GM19467 (cell line): ENCODE measurements at regions not wholly inside any gene's neighbourhood (a gene's known extent, or its start where the extent isn't known, plus 50 kb on each side); places are given as distances from the start of the nearest gene placed in this dataset.

Experiments used
- ATAC-seq: cut with Tn5 transposase; IDR thresholded peaks from one replicate; pipeline ENCODE4 v1.9.1; 2021; ENCODE audit warnings: mild to moderate bottlenecking, moderate library complexity; ENCODE audit not compliant: unreplicated experiment

DNA sequence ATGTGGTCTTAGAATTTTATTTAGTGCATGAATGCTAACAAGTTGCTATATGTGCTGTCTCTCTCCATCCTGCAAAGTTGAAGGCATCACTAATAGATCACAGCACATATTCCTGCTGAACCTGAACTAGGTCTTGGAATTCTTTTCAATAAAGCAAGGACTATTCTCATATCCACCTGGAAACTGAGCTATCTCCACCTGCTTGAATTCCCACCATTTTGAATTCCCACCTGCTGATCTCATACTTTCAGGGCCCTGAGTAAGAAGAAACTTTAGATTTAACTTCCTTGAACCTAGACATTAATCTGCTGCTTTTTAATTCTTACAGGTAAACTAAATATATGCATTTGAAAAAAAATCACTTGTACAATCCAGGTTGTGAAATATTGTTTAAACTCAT, 445.3 kb upstream of the CCL2 start:
- no peak for ATAC-seq

DNA sequence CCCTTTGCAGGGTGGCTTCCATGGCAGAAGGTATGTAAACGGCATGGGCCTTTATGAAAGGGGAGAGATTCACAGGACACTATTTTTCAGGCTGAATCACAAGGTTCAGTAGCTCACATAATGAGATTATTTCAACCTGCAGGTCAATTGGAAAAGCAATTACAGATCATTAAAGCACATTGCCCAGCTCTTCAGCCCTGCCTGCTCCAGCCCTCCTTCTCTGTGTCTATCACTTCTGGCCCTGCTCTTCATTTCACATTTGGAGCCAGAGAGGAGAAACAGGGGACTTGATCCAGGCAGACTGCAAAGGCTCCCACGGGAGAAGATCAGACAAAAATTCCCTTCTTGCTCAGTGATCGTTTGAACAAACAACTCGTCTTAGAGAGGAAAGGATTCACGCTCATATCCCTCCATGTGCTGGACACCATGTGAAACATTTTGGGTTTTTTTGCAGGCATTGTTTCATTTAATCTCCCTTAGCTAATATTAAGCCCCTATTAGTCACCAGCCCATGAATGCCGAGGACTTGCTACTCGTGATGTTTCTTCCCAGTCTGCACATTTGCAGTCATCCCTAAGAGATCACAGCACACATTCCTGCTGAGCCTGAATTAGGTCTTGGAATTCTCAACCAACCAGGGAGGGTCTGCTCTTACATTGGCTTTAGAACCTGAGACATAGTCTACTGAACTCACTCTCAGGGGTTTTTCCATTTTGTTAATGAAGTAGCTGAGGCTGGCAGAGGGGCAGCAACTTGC, 443.9 kb upstream of the CCL2 start:
- ATAC-seq = no peak

DNA sequence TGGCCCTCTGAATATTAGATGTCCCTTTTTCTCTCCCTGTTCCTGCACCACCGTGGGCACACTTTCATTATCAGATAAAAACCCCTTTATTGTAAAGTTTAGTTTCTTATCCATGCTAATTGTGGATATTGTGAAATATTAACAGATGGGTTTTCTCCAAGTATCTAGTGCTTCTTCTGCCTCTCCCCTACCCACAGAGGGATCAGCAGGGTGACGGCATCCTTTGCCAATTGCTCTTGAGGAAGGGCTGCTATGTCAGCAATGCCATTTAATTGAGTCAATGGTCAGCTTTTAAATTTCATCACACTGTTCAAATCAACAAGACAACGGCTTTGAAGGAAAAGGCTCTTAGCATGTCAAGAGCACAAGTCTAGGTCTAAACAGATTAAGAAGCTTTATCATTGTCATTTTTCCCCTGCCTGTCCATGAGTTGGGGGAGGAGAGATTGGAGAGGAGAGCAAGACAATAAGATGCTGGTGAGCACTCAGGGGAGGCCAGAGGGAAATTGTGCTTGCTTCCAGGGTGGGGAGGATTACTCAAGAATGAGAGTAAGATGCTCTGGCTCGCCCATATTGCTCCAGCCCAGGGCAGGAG, 443.0 kb upstream of the CCL2 start:
- no peak for ATAC-seq

DNA sequence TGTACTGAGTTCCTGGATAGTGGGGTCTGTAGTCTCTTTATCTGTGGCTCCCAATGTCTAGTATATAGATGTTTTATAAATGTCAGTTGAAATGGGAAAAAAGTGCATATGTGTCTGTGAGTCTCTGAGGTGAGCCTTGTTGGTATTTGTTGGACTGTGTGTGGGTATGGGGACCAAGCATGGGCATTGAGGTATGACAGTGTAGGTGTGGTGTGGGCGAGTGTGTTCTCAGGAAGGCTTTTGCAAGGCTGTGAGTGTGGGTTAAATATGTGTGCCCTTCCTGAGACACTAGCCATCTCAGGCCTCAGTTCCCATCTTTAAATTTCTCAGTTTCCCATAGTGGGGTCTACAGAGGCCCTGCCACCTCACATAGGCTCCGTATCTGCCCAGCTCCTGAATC, 440.2 kb upstream of the CCL2 start:
- no peak for ATAC-seq

DNA sequence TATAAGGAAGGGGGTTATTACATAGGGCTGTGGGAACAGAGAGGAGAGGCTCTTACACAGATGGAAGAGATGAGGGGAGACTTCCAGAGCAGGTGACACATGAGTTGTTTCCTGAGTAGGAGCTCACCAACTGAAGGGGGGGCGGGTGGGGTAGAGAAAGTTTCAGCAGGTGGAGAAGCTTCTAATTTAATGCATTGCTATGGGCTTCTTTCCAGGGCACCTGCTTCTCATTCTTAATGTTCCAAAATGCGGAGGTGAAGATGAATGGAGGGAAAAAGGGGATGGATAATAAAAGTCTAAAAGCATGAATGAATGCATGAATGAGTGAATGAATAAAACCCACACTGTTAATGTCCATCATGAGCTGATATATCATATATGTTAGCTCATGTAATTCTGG, 439.0 kb upstream of the CCL2 start:
- ATAC-seq = no peak

DNA sequence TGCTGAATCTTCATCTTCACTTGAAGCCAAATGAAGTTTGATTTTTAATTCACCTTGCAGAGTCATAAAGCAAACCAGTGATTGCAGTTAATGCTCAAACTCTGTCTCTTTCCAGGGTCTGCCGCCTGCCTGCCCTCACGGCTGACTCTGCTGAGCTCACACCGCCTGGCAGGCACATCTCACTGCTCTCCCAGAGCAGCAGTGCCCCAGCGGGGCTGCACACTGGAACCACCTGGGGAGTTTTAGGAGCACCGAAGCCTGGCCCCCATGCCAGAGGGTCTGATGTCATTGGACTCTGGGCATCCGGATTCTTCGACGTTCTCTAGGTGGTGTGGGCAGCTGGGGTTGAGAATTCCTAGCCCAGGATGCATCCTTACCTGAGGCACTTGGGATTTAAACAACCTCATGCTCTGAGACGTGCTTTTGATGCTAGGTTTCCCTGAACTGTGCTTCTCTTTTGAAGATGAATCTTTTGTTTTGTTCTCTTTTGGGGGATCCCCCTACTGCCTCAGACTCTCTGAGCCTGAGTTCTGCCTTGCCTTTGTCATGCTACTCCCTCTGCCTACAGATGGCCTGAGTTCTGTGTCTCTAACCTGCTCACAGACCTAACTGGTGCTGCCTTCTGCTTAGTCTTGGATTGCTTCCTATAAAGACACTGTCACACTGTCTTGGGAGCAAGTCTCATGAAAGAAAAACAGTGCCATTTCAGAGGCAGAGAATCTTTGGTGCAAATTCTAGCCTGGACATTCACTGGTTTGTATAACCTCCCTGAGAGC, 438.1 kb upstream of the CCL2 start:
- no peak for ATAC-seq

DNA sequence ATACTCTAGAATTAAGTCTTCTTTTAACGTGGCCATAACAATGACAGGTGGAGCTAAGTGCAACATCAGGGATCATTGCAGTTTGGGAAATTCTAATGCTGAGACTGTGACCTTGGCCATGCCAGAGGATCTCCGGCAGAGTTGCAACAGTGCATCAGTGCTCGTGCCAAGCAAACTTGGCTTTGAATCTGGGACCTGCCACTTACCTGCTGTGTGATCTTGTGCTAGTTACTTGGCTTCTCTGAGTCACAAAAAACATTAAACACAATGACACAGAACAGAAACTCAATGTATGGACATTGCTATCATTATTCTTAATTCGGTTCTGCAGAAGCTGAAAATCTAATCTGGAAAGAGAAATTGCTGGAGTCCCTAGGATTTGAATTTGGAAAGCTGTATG, 435.5 kb upstream of the CCL2 start:
- no peak for ATAC-seq

DNA sequence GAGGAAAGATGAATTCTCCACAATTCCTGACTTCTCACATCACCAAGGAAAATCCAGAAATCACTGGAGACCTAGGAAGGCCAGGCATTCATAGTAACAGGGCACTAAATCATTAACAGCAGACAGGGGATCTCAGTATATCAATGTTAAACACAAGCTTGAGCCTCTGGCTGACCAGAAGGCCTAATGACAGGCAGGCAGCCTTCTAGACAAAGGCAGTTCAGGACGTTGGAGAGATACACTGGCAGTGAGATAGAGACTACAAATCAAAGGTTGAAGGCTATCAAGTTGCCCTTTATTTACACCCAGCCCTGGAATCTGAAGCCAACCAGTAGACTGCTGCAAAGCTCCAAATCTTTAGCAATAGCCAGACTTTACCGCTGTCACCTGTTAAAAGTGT, 422.8 kb upstream of the CCL2 start:
- ATAC-seq = no peak

DNA sequence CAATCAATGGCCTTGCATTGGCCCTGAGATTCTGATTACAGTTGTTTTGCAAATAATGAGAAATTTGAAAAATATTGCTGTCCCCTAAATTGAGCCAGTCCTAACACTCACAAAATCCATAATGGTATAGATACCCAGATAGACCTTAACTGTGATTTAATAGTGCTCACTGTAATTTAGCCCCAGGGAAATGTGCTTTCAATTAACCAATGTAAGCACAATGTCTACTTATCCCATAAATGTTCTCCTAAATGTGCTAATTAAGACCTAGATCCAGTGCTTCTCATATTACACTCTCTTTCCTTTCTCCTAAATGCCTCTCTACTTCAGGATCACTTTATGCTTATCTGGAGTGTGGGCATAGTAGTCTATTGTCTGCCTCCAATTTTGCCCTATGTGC, 417.8 kb upstream of the CCL2 start:
- ATAC-seq = no peak

DNA sequence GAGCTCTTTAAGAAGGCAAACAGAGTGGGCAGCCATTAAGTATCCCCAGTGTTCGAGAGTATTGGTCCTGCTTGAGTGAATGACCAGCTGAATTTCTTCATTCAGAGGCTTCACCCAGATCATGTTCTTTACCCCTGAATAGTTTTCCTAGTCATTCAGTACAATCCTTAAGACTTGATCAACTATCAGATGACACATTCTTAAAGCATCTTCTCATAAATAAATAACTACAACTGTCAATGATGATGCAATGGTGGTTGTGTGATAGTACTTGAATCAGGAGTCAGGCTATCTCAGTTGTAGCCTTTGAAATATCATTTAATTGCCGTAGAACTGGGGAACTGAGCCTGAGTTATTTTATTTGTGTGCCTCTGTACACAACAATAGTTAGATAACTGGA, 416.8 kb upstream of the CCL2 start:
- no peak for ATAC-seq

DNA sequence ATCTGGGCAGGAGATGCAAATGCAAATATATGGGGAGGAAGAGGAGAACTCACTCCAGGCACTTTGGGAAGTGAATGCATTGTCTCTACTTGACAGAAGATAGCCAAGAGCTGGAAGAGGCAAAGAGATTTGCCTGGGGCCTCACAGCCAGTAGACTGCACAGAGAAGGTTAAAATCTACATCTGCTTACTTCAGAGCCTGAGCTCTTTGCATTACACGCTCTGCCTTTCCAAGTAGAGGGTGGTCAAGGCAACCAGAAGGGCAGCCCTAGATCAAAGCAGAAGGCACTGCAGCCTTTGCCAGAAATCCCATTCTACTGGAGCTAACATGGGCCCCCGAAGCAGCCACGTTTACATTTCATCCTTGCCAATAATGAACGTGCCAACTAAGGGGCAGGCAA, 407.2 kb upstream of the CCL2 start:
- ATAC-seq = no peak

DNA sequence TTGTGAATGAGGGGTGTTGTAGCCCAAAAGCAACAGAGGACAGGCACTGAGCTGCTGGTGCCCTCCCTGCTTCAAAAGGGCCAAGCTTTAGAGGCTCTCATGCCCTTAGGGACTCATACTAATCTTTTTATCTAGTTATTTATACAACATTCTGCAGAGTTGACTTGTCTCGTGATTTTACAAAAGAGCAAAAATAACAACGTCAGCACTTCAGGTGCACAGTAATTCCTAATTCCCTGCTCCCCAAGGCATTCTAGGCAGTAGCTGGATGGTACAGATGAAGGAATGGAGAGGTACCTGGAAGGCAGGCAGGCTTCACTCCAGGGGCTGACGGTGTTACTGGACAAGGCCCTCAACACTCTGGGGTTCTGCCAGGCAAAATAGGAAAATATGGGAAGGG, 406.7 kb upstream of the CCL2 start:
- no peak for ATAC-seq

DNA sequence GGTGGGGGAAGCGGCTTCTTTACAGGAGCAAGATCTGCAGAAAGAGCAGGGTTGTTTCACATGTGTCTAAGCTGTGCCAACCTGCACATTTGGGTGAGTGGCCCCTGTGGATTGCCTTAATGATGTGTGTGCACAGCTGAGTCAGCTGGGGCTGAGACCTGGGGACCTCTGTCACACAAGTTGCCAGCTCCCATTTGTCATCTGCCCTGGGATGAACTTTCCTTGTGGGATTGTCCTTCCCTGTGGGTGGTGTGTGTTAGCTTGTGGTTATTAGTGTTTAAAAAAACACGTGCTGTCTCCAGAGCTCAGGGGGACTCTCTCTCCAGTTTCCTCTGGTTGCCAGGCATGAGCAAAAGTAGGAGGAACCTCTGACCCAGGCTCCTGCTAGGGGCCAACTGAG, 400.5 kb upstream of the CCL2 start:
- no peak for ATAC-seq

DNA sequence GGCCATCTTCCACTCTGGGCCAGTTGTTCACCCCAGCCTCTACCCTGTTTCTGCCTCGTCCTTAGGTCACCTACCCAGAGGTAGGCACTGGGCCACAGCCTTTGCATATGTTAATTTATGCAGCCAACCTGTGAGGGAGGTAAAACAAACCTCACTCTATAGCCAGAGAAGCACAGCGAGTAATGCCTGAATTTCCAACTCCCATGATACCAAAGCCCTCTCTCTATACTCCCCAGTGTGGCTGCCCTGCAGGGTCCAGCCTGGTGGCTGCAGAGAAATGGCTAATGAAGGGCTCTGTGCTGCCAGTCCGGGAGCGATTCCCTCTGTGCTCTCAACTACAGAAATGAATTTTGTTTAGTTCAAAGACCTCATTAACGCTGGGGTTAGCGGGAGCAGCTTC, 397.0 kb upstream of the CCL2 start:
- ATAC-seq = no peak

DNA sequence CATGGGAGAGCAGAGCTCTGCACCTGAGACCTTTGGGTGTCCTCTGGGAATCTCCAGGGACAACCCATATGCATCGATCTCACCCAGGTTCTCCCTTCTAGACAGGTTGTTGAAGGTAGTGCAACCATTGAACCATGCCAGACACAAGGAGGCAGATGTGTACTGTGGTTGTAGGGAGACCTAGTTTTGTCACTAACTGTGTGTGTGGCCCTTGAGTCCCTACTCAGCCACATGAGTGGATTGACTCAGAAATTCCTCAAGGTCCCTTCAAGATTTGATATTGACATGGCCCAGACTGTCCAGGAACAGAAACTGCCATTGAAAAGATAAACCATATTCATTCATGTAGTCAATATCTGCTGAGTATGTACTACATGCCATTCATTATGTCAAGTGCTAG, 396.4 kb upstream of the CCL2 start:
- ATAC-seq = no peak

DNA sequence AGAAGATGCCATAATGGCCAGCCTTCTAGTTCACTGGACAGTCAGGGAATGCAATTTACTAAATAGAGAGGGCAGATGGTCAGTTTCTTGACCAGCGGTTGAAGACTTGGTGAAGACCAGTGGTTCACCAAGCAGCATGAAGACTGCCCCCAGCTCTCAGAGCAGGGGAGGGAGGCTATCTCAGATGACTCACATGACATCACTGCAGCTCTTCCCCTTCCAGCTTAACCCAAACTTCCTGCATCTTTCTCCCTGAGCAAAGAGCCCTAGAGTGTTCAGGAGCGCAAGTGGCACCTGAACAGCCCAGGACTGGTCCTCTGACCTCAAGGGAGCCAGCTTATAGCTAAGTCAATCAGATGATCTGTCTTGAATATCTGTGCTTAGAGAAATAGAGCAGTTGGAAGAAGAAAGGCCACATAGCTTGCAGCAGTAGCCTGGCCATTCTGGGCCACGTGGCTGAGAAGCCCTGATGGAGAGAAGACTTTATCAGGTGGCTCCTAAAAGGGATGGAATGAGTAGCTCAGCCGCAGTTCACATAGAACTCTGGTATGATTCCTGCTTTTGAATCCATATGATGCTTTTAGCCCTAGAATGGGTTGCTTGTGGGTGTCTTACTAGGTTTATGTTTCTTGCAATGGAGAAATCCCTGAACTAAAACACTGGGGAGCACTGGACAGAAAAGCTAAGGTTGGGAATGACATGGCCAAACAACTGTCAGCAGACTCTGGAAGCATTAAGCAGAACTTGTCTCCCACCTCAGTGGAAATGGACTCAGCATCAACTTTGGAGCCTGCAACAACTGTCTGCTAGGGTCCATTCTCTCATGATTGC, 392.1 kb upstream of the CCL2 start:
- no peak for ATAC-seq

DNA sequence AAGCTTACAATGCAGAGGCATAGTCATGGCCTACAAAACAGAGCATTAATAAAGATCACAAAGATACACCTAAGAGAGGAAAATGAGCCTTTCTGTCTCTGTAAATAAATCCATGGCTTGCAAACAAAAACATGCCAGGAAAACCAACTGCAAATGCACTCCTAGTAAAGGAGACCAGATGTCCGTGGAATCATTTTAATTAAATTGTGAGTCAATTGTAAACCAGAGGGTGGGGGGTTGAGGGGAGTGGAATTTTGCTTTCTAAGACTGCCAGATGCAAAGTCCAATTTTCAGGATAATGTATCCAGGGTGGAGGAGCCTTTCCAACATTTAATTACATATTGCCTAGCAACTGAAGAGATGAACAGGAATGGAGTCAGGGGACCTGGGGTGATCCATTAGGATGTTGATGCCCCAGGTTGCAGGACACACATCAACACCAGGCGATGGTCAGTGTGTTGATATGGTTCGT, 390.3 kb upstream of the CCL2 start:
- ATAC-seq = no peak

DNA sequence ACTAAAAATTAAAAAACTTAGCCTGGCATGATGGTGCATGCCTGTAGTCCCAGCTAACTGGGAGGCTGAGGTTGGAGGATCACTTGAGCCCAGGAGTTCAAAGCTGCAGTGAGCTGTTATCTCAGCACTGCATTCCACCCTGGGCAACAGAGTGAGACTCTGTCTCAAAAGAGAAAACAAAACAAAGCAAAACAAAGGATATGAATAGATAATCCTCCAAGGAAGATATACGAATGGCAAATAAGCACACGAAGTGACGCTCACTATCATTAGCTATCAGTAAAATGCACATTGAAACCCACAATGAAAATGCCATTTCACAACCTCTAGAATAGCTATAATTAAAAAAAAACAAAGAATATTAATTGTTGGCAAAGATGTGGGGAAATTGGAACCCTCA, 386.2 kb upstream of the CCL2 start:
- ATAC-seq = no peak

DNA sequence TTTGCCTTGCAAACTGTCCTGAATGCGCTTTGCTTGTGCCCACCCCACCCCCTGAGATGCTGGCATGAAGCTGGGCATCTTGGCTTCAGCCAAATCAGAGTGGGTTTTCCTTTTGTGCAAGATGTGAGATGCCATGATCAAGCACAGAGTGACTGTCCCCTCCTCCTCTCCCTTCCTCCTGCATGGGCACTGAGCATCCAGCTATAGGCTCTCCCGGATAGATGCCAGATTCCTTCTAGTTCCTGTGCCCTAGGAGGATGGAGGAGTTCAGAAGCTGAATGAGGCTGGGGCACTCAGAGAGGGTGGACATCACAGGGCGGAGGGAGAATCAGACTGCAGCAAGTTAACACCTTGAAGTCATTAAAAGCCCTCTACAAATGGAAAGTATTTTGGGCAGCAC, 384.1 kb upstream of the CCL2 start:
- no peak for ATAC-seq

DNA sequence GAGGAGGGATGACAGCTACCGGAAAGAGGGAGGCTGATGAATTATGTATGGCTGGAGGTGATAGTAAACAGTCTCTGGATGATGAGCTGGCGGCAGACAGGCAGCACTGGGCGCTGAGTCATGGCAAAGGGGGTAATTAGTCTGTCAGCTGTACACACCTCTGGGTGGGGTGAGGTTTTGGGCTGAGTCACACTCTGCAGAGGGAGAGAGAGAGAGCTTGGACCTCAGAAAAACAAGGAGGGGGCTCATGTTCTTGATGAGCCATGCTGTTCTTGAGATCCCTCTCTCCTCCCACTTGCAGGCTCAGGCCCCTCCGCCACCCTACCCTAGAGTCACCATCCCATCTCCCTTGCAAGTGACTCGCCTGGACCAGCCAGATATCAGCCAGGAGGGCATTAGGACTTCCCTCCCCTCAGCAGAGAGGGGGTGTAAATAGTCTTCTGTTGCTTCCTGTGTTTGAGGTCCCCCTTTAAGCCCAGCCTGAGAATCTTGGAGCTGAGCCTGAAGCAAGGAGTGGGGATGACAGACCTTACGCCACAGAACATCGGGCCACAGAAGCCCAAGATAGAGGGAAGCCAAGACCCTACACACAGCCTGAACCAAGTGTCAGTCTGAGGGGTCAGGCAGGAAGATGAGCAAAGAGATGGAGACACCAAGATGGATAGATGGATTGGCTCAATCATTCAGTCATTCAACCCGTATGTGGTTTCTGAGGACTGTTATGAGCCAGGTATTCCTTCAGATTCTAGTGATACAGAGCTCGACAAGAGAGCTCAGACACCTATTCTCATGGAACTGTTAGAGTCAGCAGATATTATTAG, 383.2 kb upstream of the CCL2 start:
- no peak for ATAC-seq
